Middle frontal gyrus (tissue), 1 donor: ENCODE measurements at regions not wholly inside any gene's neighbourhood (a gene's known extent, or its start where the extent isn't known, plus 50 kb on each side); places are given as distances from the start of the nearest gene placed in this dataset.
"Not testable (repeated sequence)": the region's sequence is repeated elsewhere in the genome, so short reads cannot be mapped to it uniquely, and the experiment has no call there.

Experiments used
- DNase-seq: peaks from one replicate; pipeline ENCODE4 v3.0.0-alpha.2; 2015; ENCODE audit warnings: low spot score; ENCODE audit errors: extremely low spot score

- DNase-seq: not testable (repeated sequence)
Measured at GRCh38 chr15:85196697-85197096, 183.7 kb upstream of the AKAP13 start.

GRCh38 chr15:85197582-85197981 lies 182.8 kb upstream of the AKAP13 start:
- not testable (repeated sequence) for DNase-seq

GRCh38 chr15:85198432-85198831 lies 182.0 kb upstream of the AKAP13 start:
- DNase-seq: not testable (repeated sequence)

GRCh38 chr15:85200215-85200614 lies 180.2 kb upstream of the AKAP13 start:
- DNase-seq: not testable (repeated sequence)

- DNase-seq: not testable (repeated sequence)
Measured at GRCh38 chr15:85201118-85201793, 179.1 kb upstream of the AKAP13 start.

GRCh38 chr15:85204481-85204880 lies 175.9 kb upstream of the AKAP13 start:
- DNase-seq: not testable (repeated sequence)

- not testable (repeated sequence) for DNase-seq
Measured at GRCh38 chr15:85233791-85234325, 146.5 kb upstream of the AKAP13 start.

- DNase-seq: not testable (repeated sequence)
Measured at GRCh38 chr15:85234450-85235196, 145.8 kb upstream of the AKAP13 start.

GRCh38 chr15:85244056-85244455 lies 136.3 kb upstream of the AKAP13 start:
- DNase-seq: not testable (repeated sequence)

GRCh38 chr15:85250938-85251542 lies 129.4 kb upstream of the AKAP13 start:
- DNase-seq: not testable (repeated sequence)

- DNase-seq: not testable (repeated sequence)
Measured at GRCh38 chr15:85253196-85253915, 127.0 kb upstream of the AKAP13 start.

GRCh38 chr15:85254961-85255360 lies 125.4 kb upstream of the AKAP13 start:
- DNase-seq: not testable (repeated sequence)

- not testable (repeated sequence) for DNase-seq
Measured at GRCh38 chr15:85255502-85255901, 124.9 kb upstream of the AKAP13 start.

GRCh38 chr15:85256009-85256997 lies 124.1 kb upstream of the AKAP13 start:
- not testable (repeated sequence) for DNase-seq

- not testable (repeated sequence) for DNase-seq
Measured at GRCh38 chr15:85258062-85258445, 122.3 kb upstream of the AKAP13 start.

- DNase-seq: not testable (repeated sequence)
Measured at GRCh38 chr15:85258559-85259209, 121.7 kb upstream of the AKAP13 start.

- not testable (repeated sequence) for DNase-seq
Measured at GRCh38 chr15:85260526-85260925, 119.9 kb upstream of the AKAP13 start.

GRCh38 chr15:85262461-85263055 lies 117.8 kb upstream of the AKAP13 start:
- DNase-seq: not testable (repeated sequence)

GRCh38 chr15:85263842-85264440 lies 116.5 kb upstream of the AKAP13 start:
- DNase-seq: not testable (repeated sequence)
